22Rv1 (cell line): ENCODE measurements at regions not wholly inside any gene's neighbourhood (a gene's known extent, or its start where the extent isn't known, plus 50 kb on each side); places are given as distances from the start of the nearest gene placed in this dataset.

ENCODE experiments used
- CTCF ChIP-seq: fragments of 450-650 bp; IDR thresholded peaks from 2 replicates; pipeline ENCODE4 v1.5.1; 2017; ENCODE audit warnings: mild to moderate bottlenecking
- ZFX ChIP-seq: fragments of 450-650 bp; IDR thresholded peaks from 2 replicates; pipeline ENCODE4 v1.6.1; 2017; ENCODE audit warnings: antibody characterized with exemption, borderline replicate concordance

DNA sequence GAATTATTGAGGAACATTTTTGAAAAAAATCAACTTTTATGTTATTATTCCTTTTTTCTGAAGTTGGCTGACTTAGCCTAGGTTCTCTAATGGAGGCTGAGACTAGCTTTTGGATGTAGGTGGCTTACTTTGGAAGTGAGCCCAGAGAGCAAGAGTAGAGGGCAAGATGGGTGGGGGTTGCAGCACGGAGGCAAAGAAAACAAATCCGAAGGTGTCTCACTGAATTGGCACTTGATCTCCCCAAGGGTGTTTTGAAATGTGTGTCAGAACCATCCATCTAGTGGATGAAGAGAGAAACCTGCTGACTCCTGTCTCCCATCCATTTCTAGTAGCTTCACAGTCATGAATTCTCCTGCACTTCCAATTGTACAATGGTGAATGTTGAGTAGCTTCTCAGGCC lies 390.7 kb downstream of the TMEM182 start:
- TF ChIP-seq CTCF = no peak
- no peak for TF ChIP-seq ZFX
